Stomach (tissue), 4 donors: ENCODE measurements at regions not wholly inside any gene's neighbourhood (a gene's known extent, or its start where the extent isn't known, plus 50 kb on each side); places are given as distances from the start of the nearest gene placed in this dataset.

Source experiments
- EP300 ChIP-seq: sonication (generic); formaldehyde crosslinking; IDR thresholded peaks from one replicate; pipeline ENCODE4 v1.6.1; 2017; ENCODE audit warnings: antibody characterized with exemption
- POLR2A ChIP-seq, 4 donors: fragments of 450-650 bp; IDR thresholded peaks; one replicate each; pipeline ENCODE4 v1.6.1; 2016; ENCODE audit warnings: antibody characterized with exemption in 4 of 4, control low read depth in 2 of 4, mild to moderate bottlenecking in 1 of 4, moderate library complexity in 1 of 4
- TF ChIP-seq, protein P1 (sequence below), 7 experiments: fragments of 450-650 bp in 4 of 7; fragments of 200-600 bp in 3 of 7; sonication (generic) in 3 of 7; IDR thresholded peaks; one replicate each; pipeline ENCODE4 v1.5.1; 2016 to 2019; ENCODE audit warnings: antibody characterized with exemption in 7 of 7, control low read depth in 2 of 7, mild to moderate bottlenecking in 1 of 7

DNA sequence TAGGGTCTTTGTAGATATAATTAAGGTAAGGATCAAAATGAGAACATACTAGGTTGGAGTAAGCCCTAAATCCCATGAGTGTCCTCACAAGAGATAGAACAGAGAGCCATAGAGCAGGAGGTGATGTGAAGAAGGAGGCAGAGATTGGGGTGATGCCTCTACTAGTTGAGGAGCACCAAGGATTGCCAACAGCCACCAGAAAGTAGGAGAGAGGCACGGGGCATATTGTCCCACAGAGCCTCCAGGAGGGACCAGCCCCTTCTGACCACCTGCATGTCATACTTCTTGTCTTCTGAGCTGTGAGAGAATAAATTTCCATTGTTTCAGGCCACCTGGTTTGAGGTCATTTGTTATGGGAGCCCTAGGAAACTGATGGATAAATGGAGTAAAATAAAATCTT, 363.3 kb downstream of the RPS6KC1 start:
- TF ChIP-seq, protein P1, sequence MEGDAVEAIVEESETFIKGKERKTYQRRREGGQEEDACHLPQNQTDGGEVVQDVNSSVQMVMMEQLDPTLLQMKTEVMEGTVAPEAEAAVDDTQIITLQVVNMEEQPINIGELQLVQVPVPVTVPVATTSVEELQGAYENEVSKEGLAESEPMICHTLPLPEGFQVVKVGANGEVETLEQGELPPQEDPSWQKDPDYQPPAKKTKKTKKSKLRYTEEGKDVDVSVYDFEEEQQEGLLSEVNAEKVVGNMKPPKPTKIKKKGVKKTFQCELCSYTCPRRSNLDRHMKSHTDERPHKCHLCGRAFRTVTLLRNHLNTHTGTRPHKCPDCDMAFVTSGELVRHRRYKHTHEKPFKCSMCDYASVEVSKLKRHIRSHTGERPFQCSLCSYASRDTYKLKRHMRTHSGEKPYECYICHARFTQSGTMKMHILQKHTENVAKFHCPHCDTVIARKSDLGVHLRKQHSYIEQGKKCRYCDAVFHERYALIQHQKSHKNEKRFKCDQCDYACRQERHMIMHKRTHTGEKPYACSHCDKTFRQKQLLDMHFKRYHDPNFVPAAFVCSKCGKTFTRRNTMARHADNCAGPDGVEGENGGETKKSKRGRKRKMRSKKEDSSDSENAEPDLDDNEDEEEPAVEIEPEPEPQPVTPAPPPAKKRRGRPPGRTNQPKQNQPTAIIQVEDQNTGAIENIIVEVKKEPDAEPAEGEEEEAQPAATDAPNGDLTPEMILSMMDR (IDR thresholded peaks at IDR 0.05) = no peak
- no peak for TF ChIP-seq EP300
- no peak for TF ChIP-seq POLR2A (IDR thresholded peaks at IDR 0.05)
